NCI-H2029 treated with DMSO at 0.1 percent for 48 hours (cell line): ENCODE measurements at regions not wholly inside any gene's neighbourhood (a gene's known extent, or its start where the extent isn't known, plus 50 kb on each side); places are given as distances from the start of the nearest gene placed in this dataset.
"Not testable (repeated sequence)": the region's sequence is repeated elsewhere in the genome, so short reads cannot be mapped to it uniquely, and the experiment has no call there.

ENCODE experiments used
- DNase-seq: peaks from one replicate; lab custom pipeline; 2025; lab: John Stamatoyannopoulos, UW

GRCh38 chr10:10020945-10021344 is 996.7 kb upstream of the CELF2 start:
- no peak for DNase-seq

GRCh38 chr10:10032991-10033390 is 984.7 kb upstream of the CELF2 start:
- no peak for DNase-seq

- no peak for DNase-seq
Measured at GRCh38 chr10:10038348-10038747, 979.3 kb upstream of the CELF2 start.

GRCh38 chr10:10039595-10039994 is 978.1 kb upstream of the CELF2 start:
- DNase-seq: no peak

GRCh38 chr10:10043083-10043482 is 974.6 kb upstream of the CELF2 start:
- DNase-seq: no peak

GRCh38 chr10:10044922-10045764 is 972.5 kb upstream of the CELF2 start:
- DNase-seq: no peak

GRCh38 chr10:10045765-10046028 is 972.0 kb upstream of the CELF2 start:
- no peak for DNase-seq

GRCh38 chr10:10047426-10047825 is 970.2 kb upstream of the CELF2 start:
- DNase-seq: no peak

- DNase-seq: no peak
Measured at GRCh38 chr10:10053051-10053450, 964.6 kb upstream of the CELF2 start.

- DNase-seq: no peak
Measured at GRCh38 chr10:10054466-10054865, 963.2 kb upstream of the CELF2 start.

- DNase-seq: no peak
Measured at GRCh38 chr10:10055656-10056442, 961.8 kb upstream of the CELF2 start.

- no peak for DNase-seq
Measured at GRCh38 chr10:10056961-10057360, 960.7 kb upstream of the CELF2 start.

- no peak for DNase-seq
Measured at GRCh38 chr10:10067644-10068043, 950.0 kb upstream of the CELF2 start.

- not testable (repeated sequence) for DNase-seq
Measured at GRCh38 chr10:10074847-10075246, 942.8 kb upstream of the CELF2 start.

GRCh38 chr10:10078446-10078845 is 939.2 kb upstream of the CELF2 start:
- no peak for DNase-seq

- DNase-seq: no peak
Measured at GRCh38 chr10:10092581-10092980, 925.1 kb upstream of the CELF2 start.

- DNase-seq: no peak
Measured at GRCh38 chr10:10093021-10093420, 924.7 kb upstream of the CELF2 start.

- DNase-seq: no peak
Measured at GRCh38 chr10:10094691-10095090, 923.0 kb upstream of the CELF2 start.

- no peak for DNase-seq
Measured at GRCh38 chr10:10096296-10096695, 921.4 kb upstream of the CELF2 start.

GRCh38 chr10:10096898-10097297 is 920.8 kb upstream of the CELF2 start:
- no peak for DNase-seq

- DNase-seq: no peak
Measured at GRCh38 chr10:10101106-10101505, 916.6 kb upstream of the CELF2 start.

- DNase-seq: no peak
Measured at GRCh38 chr10:10110844-10111490, 906.7 kb upstream of the CELF2 start.

GRCh38 chr10:10118131-10118530 is 899.5 kb upstream of the CELF2 start:
- DNase-seq: no peak
